GM18520 (cell line): ENCODE measurements at regions not wholly inside any gene's neighbourhood (a gene's known extent, or its start where the extent isn't known, plus 50 kb on each side); places are given as distances from the start of the nearest gene placed in this dataset.
"Not testable (repeated sequence)": the region's sequence is repeated elsewhere in the genome, so short reads cannot be mapped to it uniquely, and the experiment has no call there.

ENCODE experiments used
- ATAC-seq: cut with Tn5 transposase; IDR thresholded peaks from one replicate; pipeline ENCODE4 v1.9.1; 2021; ENCODE audit not compliant: unreplicated experiment

DNA sequence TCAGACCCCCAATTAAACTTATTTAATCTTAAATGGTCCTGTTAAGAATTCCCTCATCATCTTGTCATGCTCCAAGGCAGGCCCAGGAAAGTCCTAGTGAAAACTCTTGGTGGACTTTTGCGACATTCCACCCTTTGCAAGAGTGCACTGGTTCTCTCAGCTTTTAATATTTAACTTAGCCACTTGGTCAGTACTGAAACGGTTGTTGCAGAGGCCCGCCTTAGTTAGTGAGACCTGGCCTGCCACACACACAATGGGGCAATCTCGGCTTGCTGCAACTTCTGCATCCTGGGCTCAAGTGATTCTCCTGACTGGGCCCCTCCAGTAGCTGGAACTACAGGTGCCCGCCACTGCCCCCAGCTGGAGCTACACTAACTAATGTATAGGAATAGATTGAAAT is 1366.0 kb downstream of the UQCRFS1 start:
- no peak for ATAC-seq

DNA sequence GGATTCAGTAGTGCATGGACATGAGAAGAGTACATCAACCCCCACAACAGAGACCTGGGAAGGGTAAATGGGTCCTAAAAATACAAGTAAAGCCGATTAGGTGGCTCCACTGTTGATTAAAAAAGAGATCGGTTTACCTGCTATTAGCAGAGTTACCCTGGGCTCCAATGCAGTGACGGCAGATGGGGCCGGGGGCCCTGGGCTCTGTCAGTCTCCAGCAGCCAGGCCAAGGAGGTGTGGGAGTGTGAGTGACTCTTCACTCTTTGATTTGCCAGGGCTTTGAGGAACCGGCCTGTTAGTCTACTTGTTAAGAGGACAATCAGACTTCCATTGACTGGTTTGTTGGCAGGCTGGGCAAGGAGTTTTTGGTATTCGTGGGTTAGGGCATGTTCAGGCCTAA is 1368.7 kb downstream of the UQCRFS1 start:
- ATAC-seq = no peak

DNA sequence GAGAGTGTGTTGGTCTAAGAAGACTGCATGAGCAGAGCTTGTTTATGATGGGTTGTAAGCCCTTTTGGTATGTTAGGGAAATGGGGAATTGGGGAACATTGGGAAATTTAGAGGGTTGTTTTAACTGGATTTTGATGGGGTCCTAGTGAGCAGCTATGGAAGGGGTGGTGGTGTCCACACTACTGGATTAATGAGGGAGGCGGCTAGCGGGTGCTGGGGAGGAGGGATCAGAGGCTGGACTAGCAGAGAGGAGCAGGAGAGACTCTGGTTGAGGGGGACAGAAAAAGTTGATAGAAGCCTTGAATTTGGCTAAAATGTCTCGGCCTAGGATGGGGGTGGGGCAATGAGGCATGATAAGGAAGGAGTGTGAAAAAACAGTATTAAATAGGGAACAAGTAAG is 1369.1 kb downstream of the UQCRFS1 start:
- ATAC-seq = no peak

DNA sequence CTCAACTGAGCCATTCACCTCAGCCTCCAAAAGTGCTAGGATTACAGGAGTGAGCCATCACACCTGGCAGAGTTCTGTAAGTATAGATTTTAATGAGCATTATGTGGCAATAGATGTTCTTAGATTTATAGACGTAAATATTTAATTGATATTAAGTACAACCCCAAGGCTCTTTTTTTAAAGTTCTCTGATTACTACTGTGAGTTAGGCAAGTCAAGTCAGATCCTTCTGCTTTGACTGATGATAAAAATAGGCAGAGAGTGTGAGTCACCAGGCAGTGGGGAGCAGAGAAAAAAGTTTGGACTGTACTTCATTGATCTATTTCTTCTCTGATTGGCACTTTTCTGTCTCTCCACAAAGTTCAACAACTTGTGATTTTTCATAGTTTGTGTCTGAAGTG is 1379.9 kb downstream of the UQCRFS1 start:
- ATAC-seq = no peak

DNA sequence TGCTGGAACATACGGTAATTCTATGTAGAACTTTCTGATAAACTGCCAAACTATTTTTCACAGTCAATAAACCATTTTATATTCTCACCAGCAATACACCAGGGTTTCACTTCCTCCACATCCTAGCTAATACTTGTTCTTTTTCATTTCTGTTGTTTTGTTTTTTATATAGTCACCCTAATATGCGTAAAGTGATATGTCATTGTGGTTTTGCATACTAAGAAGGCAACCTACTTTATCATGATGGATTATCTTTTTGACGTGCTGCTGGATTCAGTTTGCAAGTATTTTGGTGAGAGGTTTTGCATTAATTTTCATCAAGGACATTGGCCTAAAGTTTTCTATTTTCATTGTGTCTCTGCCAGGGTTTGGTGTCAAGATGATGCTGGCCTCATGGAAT is 1384.1 kb downstream of the UQCRFS1 start:
- ATAC-seq = no peak

DNA sequence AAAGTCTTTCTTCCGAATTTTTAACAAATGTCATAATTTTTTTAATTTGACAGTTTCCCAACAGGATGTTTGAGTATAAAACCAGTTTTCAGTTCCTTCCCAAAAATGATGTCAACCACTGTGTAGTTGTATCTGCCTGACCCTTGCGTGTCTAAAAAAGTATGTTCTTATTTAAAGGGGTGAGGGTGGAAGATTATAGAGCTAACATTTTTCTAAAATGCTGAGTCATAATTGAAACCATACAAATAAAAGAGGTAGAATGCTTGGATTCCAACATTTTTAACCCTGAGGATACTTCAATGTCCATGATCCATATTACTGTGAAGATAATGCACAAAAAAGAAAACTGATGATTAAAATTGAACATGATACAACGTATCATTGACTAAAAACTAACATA is 1388.8 kb downstream of the UQCRFS1 start:
- no peak for ATAC-seq

DNA sequence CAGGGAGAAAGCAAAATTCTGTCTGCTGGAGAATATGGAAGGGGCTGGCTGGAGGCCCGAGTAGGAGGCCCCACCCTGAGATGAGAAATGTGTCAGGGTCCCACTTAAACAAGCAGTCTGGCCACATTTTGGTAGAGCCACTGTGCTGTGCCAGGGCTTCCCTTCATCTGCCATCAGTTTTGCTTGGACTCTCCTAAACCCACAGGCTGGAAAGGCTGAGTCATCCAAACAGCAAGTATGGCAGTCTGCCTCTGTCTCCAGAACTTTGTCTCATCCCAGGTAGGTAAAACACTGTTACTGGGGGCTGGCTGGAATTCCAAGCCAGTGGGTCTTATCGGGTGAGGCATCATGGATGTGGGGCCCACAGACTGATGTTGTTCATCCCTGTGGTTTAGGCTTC is 1390.6 kb downstream of the UQCRFS1 start:
- no peak for ATAC-seq

DNA sequence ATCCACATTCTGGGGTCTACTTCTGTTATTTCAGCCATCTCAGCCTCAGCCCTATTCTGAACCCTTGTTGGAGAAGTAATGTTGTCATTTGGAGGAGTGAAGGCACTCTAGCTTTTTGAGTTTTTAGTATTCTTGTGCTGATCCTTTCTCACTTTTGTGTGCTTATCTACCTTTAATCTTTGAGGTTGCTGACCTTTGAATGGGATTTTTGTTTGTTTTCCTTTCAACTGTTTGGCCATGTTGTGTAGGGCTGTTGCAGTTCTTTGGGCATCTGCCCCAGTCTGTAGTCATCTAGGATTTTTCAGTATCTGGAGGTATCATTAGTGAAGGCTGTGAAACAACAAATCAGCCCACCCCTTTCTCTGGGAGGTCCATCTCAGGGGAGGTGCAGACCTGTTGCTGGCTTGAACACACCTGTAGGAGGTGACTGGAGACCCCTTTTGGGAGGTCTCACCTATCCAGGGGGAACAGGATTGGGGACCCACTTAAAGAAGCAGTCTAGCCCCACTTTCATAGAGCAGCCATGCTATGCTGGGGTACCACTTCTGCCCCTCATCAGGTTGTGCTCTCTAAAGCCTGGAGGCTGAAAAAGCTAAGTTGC is 1391.4 kb downstream of the UQCRFS1 start:
- no peak for ATAC-seq

DNA sequence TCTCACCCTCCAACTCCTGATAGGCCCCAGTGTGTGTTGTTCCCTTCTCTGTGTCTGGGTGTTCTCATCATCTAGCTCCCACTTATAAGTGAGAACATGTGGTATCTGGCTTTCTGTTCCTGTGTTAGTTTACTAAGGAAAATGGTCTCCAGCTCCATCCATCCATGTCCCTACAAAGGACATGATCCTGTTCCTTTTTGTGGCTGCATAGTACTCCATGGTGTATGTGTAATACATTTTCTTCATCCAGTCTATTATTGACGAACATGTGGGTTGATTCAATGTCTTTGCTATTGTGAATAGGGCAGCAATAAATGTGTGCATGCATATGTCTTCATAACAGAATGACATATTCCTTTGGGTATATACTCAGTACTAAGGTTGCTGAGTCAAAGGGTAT is 1397.0 kb downstream of the UQCRFS1 start:
- no peak for ATAC-seq

DNA sequence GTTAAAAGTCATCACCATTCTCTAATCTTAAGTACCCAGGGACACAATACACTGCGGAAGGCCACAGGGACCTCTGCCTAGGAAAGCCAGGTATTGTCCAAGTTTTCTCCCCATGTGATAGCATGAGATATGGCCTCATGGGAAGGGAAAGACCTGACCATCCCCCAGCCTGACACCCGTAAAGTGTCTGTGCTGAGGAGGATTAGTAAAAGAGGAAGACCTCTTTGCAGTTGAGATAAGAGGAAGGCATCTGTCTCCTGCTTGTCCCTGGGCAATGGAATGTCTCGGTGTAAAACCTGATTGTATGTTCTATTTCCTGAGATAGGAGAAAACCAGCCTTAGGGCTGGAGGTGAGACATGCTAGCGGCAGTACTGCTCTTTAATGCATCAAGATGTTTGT is 1398.1 kb downstream of the UQCRFS1 start:
- not testable (repeated sequence) for ATAC-seq

DNA sequence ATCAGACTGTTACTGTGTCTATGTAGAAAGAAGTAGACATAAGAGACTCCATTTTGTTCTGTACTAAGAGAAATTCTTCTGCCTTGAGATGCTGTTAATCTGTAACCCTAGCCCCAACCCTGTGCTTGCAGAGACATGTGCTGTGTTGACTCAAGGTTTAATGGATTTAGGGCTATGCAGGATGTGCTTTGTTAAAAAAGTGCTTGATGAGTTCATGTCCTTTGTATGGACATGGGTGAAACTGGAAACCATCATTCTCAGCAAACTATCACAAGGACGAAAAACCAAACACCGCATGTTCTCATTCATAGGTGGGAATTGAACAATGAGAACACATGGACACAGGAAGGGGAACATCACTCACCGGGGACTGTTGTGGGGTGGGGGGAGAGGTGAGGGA is 1398.7 kb downstream of the UQCRFS1 start:
- ATAC-seq = not testable (repeated sequence)

DNA sequence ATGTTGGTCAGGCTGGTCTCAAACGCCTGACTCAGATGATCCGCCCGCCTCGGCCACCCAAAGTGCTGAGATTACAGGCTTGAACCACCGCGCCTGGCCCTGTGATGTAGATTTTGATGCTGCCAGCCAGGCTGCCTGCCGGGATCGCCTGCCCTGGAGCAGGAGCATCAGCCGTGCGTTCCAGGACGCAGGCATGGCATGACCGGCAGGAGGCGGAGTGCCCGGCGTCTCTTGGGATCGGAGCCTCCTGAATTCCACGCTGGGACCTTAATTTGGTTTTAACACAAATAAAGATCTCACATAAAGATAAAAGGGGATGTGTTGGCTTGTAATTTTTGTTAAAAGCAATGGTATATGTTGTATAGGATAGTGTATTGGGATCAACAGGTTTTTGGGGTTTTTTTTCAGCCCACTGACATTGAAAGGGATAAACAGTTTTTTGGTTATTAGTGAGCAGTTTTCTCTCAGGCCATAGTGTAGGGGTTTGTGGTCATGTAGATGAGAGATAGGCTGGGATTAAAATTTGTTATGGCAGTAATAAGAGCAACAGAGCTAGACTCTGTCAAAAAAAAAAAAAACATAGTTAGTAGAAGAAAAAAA is 1406.4 kb downstream of the UQCRFS1 start:
- no peak for ATAC-seq

DNA sequence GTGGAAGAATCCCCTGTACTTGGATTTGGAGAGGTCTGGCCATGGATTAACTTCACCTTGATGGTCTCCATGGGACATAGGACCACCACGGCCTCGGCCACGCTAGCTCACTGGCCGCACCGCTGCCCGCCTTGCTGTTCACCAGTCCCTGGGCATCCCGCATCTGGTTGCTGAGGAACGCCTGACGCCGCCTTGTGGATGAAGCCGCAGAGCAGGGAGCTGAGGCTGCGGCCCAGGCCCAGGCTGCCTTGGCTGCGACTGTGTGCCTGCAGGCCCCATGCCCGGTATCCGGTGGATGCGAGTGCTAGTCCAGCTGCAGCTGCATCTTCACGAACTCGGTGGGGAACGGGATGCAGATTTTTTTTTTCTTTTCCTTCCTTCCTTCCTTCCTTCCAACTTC is 1407.1 kb downstream of the UQCRFS1 start:
- no peak for ATAC-seq

DNA sequence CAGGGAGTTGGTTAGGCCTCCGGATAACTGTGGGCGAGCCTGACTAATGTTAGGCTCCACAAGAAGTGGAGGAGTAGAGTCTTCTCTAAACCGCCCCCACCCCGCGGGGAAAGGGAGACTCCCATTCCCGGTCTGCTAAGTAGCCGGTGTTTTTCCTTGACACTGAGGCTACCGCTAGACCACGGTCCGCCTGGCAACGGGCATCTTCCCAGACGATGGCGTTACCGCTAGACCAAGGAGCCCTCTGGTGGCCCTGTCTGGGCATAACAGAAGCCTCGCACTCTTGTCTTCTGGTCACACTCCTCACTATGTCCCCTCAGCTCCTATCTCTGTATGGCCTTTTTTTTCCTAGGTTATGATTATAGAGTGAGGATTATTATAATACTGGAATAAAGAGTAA is 1410.7 kb downstream of the UQCRFS1 start:
- ATAC-seq = not testable (repeated sequence)

DNA sequence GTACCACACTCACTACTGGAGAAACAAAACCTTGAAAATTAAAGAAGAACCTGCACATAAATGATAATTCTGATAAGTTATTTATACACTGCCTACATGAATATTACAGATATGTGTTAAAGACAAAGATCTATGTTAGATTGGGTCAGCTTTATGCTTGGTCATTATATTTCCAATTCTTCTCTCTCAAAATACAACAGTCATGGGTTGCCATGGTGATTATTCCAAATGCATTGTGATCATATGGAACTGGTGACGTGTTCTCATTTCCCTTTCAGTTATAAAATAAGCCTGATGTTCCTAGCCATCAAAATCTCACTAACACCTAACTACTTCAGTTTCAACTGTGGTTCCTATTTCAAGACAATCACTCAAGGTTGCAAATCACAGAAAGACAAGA is 1416.4 kb downstream of the UQCRFS1 start:
- ATAC-seq = no peak

DNA sequence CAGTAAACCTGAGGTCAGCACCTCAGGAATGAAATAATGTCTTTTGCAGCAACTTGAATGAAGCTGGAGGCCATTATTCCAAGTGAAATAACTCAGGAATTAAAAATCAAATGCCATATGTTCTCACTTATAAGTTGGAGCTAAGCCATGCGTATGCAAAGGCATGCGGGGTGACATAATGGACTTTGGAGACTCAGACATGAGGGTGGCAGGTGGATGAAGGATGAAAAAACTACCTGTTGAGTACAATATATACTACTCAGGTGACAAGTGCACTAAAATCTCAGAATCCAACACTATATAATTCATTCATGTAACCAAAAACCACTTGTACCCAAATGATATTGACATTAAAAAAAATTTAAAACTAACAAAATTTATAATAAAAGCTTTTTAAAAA is 1416.9 kb downstream of the UQCRFS1 start:
- no peak for ATAC-seq

DNA sequence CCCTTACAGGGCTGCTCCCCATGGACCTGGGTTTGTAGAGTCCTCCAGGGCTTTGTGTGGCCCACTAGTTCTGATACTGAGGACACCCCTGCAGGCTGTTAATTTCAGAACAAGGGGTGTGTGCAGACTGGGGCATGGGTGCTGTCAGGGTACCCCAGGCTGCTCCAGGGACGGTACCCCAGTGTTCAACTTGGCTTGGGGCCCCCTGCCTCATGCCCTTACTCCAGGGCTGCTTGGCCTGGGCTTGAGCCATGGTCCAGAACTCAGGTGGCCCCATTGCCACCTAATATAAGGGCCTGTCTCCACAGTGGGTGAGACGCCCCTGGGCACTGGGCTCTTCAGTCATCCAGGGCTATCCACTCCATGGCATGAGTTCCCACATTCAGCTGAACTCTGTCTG is 1417.6 kb downstream of the UQCRFS1 start:
- ATAC-seq = no peak

DNA sequence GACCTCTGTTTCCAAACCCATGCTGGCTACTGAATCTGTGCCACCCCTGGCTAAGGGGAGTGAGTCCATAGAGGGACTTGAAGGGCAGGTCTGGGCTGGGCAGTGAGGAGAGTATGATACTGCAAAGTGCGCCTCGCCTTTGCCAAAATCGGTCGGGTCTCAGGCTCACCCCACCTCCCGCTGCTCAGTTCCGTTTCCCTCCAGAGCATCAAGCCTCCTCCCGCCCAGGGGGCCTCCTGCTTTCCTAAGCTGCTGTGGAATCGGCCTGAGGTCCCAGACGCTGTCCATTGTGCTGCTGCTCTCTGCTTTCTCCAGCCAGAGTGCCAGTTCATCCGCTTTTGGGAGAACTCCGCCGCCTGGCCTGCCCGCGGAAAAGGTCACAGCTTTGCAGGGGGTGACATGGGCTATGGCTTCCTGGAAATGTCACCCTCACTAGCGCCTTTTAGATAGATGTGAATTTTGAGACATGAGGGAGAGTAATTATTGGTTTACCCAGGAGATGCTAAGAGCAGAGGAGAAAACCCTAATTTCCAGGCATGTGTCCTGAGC is 1418.4 kb downstream of the UQCRFS1 start:
- ATAC-seq = no peak

DNA sequence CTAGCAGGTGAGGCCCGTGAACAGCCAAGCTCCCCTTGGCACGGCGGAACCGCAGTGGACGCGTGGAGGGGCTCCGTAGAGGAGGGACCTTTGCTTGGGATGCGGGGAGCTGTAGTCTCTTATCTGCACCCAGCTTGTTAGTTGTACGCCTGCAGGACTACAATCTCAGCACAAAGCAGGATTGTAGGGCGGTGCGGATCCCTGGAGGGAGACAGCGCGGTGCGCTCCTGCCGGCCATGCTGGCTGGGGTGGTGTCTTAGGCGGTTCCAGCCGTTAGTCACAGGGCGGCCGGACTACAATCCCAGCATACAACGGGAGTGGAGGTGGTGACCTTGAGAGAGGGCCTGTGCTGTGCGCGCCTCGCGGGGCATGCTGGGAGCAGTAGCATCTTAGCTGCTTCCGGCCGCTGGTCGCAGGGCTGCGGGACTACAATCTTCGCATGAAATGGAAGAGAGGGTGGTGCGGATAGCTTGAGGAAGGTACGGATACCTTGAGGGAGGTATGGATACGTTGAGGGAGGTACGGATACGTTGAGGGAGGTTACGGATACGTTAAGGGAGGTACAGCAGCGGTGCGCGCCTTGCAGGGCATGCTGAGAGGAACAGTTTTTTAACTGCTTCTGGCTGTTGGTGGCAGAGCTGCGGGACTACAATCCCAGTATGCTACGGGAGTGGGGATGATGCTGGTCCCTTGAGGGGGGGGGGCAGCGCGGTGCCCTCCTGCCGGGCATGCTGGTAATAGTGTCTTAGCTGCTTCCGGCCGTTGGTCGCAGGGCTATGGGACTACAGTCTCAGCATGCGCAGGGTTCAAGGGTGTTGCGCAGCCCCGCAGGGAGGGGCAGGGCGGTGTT is 1419.1 kb downstream of the UQCRFS1 start:
- peak; percentile 88 for ATAC-seq

DNA sequence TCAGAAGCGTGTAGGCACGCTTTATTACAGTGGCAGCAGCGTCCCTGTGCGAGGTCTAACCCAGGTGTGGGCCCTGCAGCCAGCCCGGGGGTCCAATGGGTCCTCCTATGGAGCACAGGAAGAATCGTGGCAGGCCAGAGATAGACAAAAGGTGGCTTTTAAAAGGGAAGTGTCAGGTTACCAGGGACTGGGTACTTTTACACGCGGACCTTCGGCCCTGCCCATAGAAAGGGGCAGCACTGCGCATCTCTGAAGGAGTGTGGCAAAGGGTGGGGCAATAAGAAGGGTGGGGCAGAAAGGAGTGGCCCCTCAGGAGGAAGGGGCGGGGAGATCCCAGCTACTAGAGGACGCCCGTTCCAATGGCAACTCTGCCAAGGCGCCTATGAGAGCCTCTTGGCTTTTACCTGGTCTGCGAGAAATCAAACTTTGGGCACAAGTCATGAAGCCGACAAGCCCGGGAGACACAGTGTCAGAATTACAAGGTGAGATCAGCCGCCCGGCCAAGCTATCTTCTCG is 1419.8 kb downstream of the UQCRFS1 start:
- ATAC-seq = peak; percentile 61

DNA sequence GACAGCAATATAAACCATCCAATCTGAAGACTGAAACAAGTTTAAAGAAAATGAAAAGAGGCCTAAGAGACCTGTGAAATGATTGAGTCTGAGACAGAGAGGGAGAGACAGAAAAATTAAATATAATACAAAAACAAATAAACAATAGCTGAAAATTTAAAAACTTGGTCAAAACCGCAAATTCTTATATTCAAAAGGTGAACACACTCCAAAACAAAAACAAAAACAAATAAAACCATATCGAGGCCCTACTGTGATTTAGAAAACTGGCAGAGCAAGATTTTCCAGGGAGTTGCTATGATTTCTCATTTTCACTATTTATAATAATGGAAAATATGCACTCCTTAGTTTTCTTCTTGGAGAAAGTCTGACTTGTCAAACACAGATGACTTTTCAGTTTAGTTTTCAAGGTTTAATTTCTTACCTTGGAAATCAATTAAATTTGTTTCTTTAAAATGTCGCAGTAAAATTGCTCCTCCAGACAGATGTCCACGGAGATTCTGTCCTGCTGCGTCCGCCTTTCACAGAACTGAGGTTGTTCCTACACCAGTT is 1420.3 kb downstream of the UQCRFS1 start:
- no peak for ATAC-seq
